Lung (tissue), 11 donors: ENCODE measurements at regions not wholly inside any gene's neighbourhood (a gene's known extent, or its start where the extent isn't known, plus 50 kb on each side); places are given as distances from the start of the nearest gene placed in this dataset.

Experiments used
- ATAC-seq: fragments of 200-7000 bp; cut with Tn5 transposase; one replicate; pipeline ENCODE4 v1.9.1; 2020; ENCODE audit warnings: moderate number of reproducible peaks; ENCODE audit not compliant: insufficient read depth, low FRiP score
- DNase-seq, 3 donors: peaks; one replicate each; pipeline ENCODE4 v3.0.0-alpha.2; 2013 to 2017
- H3K27ac ChIP-seq, 2 donors: one replicate each; pipeline ENCODE4 v1.5.1; 2013; ENCODE audit warnings: mild to moderate bottlenecking in 2 of 2, moderate library complexity in 2 of 2, control low read depth in 1 of 2, inconsistent platforms in 1 of 2, low read depth in 1 of 2, low read length in 1 of 2
- H3K27me3 ChIP-seq, 3 donors: one replicate each; pipeline ENCODE4 v1.5.1; 2013; ENCODE audit warnings: low read length in 2 of 3; ENCODE audit not compliant: control insufficient read depth in 3 of 3, insufficient read depth in 3 of 3
- H3K36me3 ChIP-seq, 4 donors: one replicate each; pipeline ENCODE4 v1.5.1; 2013; ENCODE audit warnings: low read length in 4 of 4, mild to moderate bottlenecking in 1 of 4, moderate library complexity in 1 of 4; ENCODE audit not compliant: control insufficient read depth in 4 of 4, insufficient read depth in 4 of 4
- H3K4me1 ChIP-seq, 5 donors: one replicate each; pipeline ENCODE4 v1.5.1; 2013; ENCODE audit warnings: low read length in 5 of 5, mild to moderate bottlenecking in 2 of 5, moderate library complexity in 1 of 5; ENCODE audit not compliant: control insufficient read depth in 5 of 5, insufficient read depth in 5 of 5
- H3K4me3 ChIP-seq: one replicate; pipeline ENCODE4 v1.5.1; 2013; ENCODE audit warnings: mild to moderate bottlenecking, control low read depth, moderate library complexity
- H3K9ac ChIP-seq, 2 donors: one replicate each; pipeline ENCODE4 v1.5.1; 2013; ENCODE audit warnings: low read length in 2 of 2, control low read depth in 1 of 2; ENCODE audit not compliant: insufficient read depth in 1 of 2
- H3K9me3 ChIP-seq, 4 donors: one replicate each; pipeline ENCODE4 v1.5.1; 2013; ENCODE audit warnings: low read length in 3 of 4, mild to moderate bottlenecking in 1 of 4, moderate library complexity in 1 of 4; ENCODE audit not compliant: control insufficient read depth in 4 of 4, insufficient read depth in 3 of 4
- CTCF ChIP-seq: IDR thresholded peaks from 2 replicates; pipeline ENCODE4 v1.5.1; 2012; ENCODE audit warnings: mild to moderate bottlenecking; ENCODE audit errors: control extremely low read depth, extremely low read depth
- WGBS, 2 donors: extraction: QIAGEN DNeasy Blood & Tissue Kit; methylation state at CpG; one replicate each; pipeline ENCODE4 v1.1.7; 2013; 5-methylcytosine and 5-hydroxymethylcytosine counted together
- donor health status: control.
- donor health status: control.
- donor health status: Bipolar disorder and iron deficiency.
- donor health status: healthy.
- donor health status: DM: yes; HTN: yes; CAD: no.

GRCh38 chr5:30960036-30960435, 233.4 kb upstream of the CDH6 start:
- Histone ChIP-seq H3K27me3 (no peaks in the 10 kb centered on the region), H3K4me3 (no peak overlapping the region), H3K9me3 (peaks cover 0 to 2% (median 0%) of the 10 kb centered on the region in 4 donors), H3K27ac (no peak overlapping the region), H3K36me3 (no peaks in the 10 kb centered on the region), H3K9ac (no peak overlapping the region), H3K4me1 (peaks cover 0 to 2% (median 0%) of the 10 kb centered on the region in 5 donors)
- TF ChIP-seq CTCF: no peak
- ATAC-seq (no peak), DNase-seq (no peak)
- WGBS, 2 donors: 69 to 88% methylated on average over 1 of the region's 1 CpG

DNA sequence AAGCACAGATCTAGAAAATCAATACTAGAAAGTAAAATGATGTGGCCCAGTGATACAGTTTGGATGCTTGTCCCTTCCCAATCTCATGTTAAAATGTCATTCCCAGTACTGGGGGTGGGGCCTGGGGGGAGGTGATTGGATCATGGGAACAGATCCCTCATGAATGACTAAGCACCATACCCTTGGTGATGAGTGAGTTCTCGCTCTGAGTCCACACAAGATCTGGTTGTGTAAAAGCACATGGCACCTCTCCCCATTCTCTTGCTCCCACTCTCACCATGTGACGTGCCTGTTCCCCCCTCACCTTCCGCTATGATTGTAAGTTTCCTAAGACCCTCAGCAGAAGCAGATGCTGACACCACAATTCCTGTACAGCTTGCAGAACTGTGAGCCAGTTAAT, 234.2 kb upstream of the CDH6 start:
- H3K36me3 ChIP-seq: no peaks in the 10 kb centered on the region
- no peak overlapping the region for H3K27ac ChIP-seq
- H3K9me3 ChIP-seq: peaks cover 0 to 2% (median 0%) of the 10 kb centered on the region in 4 donors
- H3K9ac ChIP-seq: no peak overlapping the region
- no peaks in the 10 kb centered on the region for H3K27me3 ChIP-seq
- H3K4me1 ChIP-seq: peaks cover 0 to 2% (median 0%) of the 10 kb centered on the region in 5 donors
- DNase-seq (no peak), ATAC-seq (no peak)
- H3K4me3 ChIP-seq: no peak overlapping the region
- no peak for TF ChIP-seq CTCF
- 86 to 87% methylated on average over 3 of the region's 3 CpGs for WGBS, 2 donors

GRCh38 chr5:30957591-30957990, 235.9 kb upstream of the CDH6 start:
- Histone ChIP-seq H3K27ac (no peak overlapping the region), H3K36me3 (no peaks in the 10 kb centered on the region), H3K27me3 (no peaks in the 10 kb centered on the region), H3K4me3 (no peak overlapping the region), H3K9ac (no peak overlapping the region), H3K9me3 (no peaks in the 10 kb centered on the region), H3K4me1 (peaks cover 0 to 2% (median 0%) of the 10 kb centered on the region in 5 donors)
- ATAC-seq (no peak), DNase-seq (no peak)
- WGBS, 2 donors: 52 to 60% methylated on average over 2 of the region's 2 CpGs
- no peak for TF ChIP-seq CTCF

DNA sequence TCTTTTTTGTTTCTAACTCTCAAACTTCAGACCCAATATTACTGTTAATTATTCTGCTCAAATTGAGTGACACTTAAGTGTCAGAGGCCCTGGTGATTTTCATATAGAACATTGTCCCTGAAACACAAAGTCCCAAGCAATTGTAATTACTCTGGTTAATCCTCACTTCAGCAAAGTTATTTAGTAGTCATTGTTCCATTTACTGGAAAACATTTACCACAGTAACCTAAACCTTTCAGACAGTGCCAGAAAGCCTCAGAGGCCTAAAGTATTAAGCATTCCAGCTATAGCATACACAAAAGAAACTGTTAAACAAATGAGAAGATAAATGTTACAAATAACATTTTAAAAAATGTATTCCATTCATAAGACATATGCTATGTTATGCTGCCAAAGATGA, 237.2 kb upstream of the CDH6 start:
- ATAC-seq (no peak), DNase-seq (no peak)
- TF ChIP-seq CTCF: no peak
- Histone ChIP-seq H3K9ac (no peak overlapping the region), H3K9me3 (no peaks in the 10 kb centered on the region), H3K36me3 (no peaks in the 10 kb centered on the region), H3K4me1 (peaks cover 0 to 2% (median 0%) of the 10 kb centered on the region in 5 donors), H3K27ac (no peak overlapping the region), H3K27me3 (no peaks in the 10 kb centered on the region), H3K4me3 (no peak overlapping the region)
